ENCODE measurements at regions not wholly inside any gene's neighbourhood (a gene's known extent, or its start where the extent isn't known, plus 50 kb on each side); places are given as distances from the start of the nearest gene placed in this dataset.

DNA sequence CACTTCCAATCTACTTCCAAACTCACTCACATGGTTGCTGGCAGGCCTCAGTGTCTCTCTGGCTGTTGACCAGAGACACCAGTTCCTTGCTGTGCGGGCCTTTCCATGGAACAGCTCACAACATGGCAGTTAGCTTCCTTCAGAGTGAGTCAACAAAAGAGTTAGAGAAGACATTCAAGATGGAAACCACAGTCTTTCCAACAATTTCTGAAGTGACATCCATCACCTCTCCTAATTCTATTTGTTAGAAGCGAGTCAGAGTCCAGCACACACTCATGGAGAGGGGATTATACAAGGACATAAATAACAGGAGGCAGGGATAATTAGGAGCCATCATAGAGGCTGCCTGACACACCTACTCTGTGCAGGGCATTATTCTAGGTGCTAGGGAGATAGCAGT is 62.5 kb upstream of the TMEM164 start:
- no peak overlapping the region for H3K4me3 ChIP-seq (replicated peaks; ENCODE audit: insufficient read depth, low read length)
- TF ChIP-seq GABPA (IDR thresholded peaks at IDR 0.05; ENCODE audit: low read depth) (no peak), POLR2AphosphoS5 (IDR thresholded peaks at IDR 0.05; ENCODE audit: low read depth) (no peak), SPI1 (IDR thresholded peaks at IDR 0.05; ENCODE audit: borderline replicate concordance, low read depth) (no peak)
- TF ChIP-seq, protein P1, sequence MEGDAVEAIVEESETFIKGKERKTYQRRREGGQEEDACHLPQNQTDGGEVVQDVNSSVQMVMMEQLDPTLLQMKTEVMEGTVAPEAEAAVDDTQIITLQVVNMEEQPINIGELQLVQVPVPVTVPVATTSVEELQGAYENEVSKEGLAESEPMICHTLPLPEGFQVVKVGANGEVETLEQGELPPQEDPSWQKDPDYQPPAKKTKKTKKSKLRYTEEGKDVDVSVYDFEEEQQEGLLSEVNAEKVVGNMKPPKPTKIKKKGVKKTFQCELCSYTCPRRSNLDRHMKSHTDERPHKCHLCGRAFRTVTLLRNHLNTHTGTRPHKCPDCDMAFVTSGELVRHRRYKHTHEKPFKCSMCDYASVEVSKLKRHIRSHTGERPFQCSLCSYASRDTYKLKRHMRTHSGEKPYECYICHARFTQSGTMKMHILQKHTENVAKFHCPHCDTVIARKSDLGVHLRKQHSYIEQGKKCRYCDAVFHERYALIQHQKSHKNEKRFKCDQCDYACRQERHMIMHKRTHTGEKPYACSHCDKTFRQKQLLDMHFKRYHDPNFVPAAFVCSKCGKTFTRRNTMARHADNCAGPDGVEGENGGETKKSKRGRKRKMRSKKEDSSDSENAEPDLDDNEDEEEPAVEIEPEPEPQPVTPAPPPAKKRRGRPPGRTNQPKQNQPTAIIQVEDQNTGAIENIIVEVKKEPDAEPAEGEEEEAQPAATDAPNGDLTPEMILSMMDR (IDR thresholded peaks at IDR 0.05; ENCODE audit: insufficient read depth, low read length) = no peak
- TF ChIP-seq, protein P2, sequence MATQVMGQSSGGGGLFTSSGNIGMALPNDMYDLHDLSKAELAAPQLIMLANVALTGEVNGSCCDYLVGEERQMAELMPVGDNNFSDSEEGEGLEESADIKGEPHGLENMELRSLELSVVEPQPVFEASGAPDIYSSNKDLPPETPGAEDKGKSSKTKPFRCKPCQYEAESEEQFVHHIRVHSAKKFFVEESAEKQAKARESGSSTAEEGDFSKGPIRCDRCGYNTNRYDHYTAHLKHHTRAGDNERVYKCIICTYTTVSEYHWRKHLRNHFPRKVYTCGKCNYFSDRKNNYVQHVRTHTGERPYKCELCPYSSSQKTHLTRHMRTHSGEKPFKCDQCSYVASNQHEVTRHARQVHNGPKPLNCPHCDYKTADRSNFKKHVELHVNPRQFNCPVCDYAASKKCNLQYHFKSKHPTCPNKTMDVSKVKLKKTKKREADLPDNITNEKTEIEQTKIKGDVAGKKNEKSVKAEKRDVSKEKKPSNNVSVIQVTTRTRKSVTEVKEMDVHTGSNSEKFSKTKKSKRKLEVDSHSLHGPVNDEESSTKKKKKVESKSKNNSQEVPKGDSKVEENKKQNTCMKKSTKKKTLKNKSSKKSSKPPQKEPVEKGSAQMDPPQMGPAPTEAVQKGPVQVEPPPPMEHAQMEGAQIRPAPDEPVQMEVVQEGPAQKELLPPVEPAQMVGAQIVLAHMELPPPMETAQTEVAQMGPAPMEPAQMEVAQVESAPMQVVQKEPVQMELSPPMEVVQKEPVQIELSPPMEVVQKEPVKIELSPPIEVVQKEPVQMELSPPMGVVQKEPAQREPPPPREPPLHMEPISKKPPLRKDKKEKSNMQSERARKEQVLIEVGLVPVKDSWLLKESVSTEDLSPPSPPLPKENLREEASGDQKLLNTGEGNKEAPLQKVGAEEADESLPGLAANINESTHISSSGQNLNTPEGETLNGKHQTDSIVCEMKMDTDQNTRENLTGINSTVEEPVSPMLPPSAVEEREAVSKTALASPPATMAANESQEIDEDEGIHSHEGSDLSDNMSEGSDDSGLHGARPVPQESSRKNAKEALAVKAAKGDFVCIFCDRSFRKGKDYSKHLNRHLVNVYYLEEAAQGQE (IDR thresholded peaks at IDR 0.05; ENCODE audit: insufficient replicate concordance, low read depth) = no peak
- no peak for DNase-seq (ENCODE audit: low read depth in 1 of 2, low spot score in 1 of 2)
- no peaks in the 10 kb centered on the region for H3K27me3 ChIP-seq (ENCODE audit: insufficient read depth, poor library complexity, severe bottlenecking)
- H3K27ac ChIP-seq (replicated peaks) = no peak overlapping the region

- no peak overlapping the region for H3K4me3 ChIP-seq (replicated peaks; ENCODE audit: insufficient read depth, low read length)
- TF ChIP-seq POLR2AphosphoS5 (IDR thresholded peaks at IDR 0.05; ENCODE audit: low read depth) (no peak), SPI1 (IDR thresholded peaks at IDR 0.05; ENCODE audit: borderline replicate concordance, low read depth) (no peak)
- TF ChIP-seq, protein P1 (IDR thresholded peaks at IDR 0.05; ENCODE audit: insufficient read depth, low read length) = no peak
- DNase-seq (ENCODE audit: low read depth in 1 of 2, low spot score in 1 of 2) = no peak
- H3K27ac ChIP-seq (replicated peaks) = no peak overlapping the region
- no peaks in the 10 kb centered on the region for H3K27me3 ChIP-seq (ENCODE audit: insufficient read depth, poor library complexity, severe bottlenecking)
Measured at GRCh38 chrX:109943092-109943739, 59.7 kb upstream of the TMEM164 start.

GRCh38 chrX:109943740-109944092 is 59.2 kb upstream of the TMEM164 start:
- TF ChIP-seq, protein P2 (IDR thresholded peaks at IDR 0.05; ENCODE audit: insufficient replicate concordance, low read depth) = no peak
- no peak overlapping the region for H3K4me3 ChIP-seq (replicated peaks; ENCODE audit: insufficient read depth, low read length)
- DNase-seq (ENCODE audit: low read depth in 1 of 2, low spot score in 1 of 2) = no peak
- H3K27ac ChIP-seq (replicated peaks) = no peak overlapping the region
- H3K27me3 ChIP-seq (ENCODE audit: insufficient read depth, poor library complexity, severe bottlenecking) = no peaks in the 10 kb centered on the region

DNA sequence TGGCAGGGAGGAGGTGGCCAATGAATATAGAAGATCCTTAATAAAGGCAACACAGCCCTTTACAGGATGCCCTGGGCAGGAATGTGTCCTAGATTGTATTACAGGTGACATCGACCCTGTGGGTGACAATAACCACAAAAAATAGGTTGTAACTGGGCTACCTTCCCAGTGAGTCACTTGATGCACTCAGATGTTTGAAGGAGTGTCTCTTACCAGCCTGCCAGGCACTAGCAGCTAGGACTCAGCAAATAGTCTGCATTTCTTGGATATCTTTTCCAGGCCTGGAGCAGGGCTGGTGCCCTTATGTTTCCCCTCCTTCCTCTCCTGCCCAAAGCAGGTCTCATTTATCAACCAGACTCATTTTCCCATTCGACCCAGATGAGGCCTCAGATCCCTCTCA is 50.9 kb upstream of the TMEM164 start:
- no peak for DNase-seq (ENCODE audit: low read depth in 1 of 2, low spot score in 1 of 2)
- Histone ChIP-seq H3K27ac (replicated peaks) (no peak overlapping the region), H3K4me3 (replicated peaks; ENCODE audit: insufficient read depth, low read length) (no peak overlapping the region), H3K27me3 (ENCODE audit: insufficient read depth, poor library complexity, severe bottlenecking) (no peaks in the 10 kb centered on the region)
- TF ChIP-seq, protein P1 (IDR thresholded peaks at IDR 0.05; ENCODE audit: insufficient read depth, low read length) = no peak
- TF ChIP-seq, protein P2 (IDR thresholded peaks at IDR 0.05; ENCODE audit: insufficient replicate concordance, low read depth) = no peak
- no peak for TF ChIP-seq SPI1 (IDR thresholded peaks at IDR 0.05; ENCODE audit: borderline replicate concordance, low read depth)
- TF ChIP-seq POLR2AphosphoS5 (IDR thresholded peaks at IDR 0.05; ENCODE audit: low read depth) = no peak
- no peak for TF ChIP-seq GABPA (IDR thresholded peaks at IDR 0.05; ENCODE audit: low read depth)
